ENCODE measurements at regions not wholly inside any gene's neighbourhood (a gene's known extent, or its start where the extent isn't known, plus 50 kb on each side); places are given as distances from the start of the nearest gene placed in this dataset.

GRCh38 chr14:39580696-39581095 lies 148.5 kb upstream of the FBXO33 start:
- TF ChIP-seq EZH2 (IDR thresholded peaks at IDR 0.05) = no peak
- no peak for TF ChIP-seq POLR2AphosphoS5 (IDR thresholded peaks at IDR 0.05; ENCODE audit: borderline replicate concordance, low read depth, low read length)
- TF ChIP-seq FOXP2 (optimal IDR thresholded peaks at IDR 0.05; ENCODE audit: control extremely low read depth, extremely low read length, insufficient read depth) = no peak
